Muscle layer of duodenum (tissue), 2 donors: ENCODE measurements at regions not wholly inside any gene's neighbourhood (a gene's known extent, or its start where the extent isn't known, plus 50 kb on each side); places are given as distances from the start of the nearest gene placed in this dataset.
"Not testable (repeated sequence)": the region's sequence is repeated elsewhere in the genome, so short reads cannot be mapped to it uniquely, and the experiment has no call there.

Source experiments
- H3K27ac ChIP-seq: one replicate; pipeline ENCODE4 v1.7.0; 2013; ENCODE audit warnings: mild to moderate bottlenecking, low read length
- H3K27me3 ChIP-seq: one replicate; pipeline ENCODE4 v1.7.0; 2013; ENCODE audit warnings: low read depth, mild to moderate bottlenecking, control low read depth, low read length
- H3K36me3 ChIP-seq, 2 donors: one replicate each; pipeline ENCODE4 v1.7.0; 2013; ENCODE audit warnings: low read length in 2 of 2, control low read depth in 1 of 2, mild to moderate bottlenecking in 1 of 2; ENCODE audit not compliant: insufficient read depth in 2 of 2, control insufficient read depth in 1 of 2
- H3K4me1 ChIP-seq, 2 donors: one replicate each; pipeline ENCODE4 v1.7.0; 2013; ENCODE audit warnings: low read length in 2 of 2, mild to moderate bottlenecking in 2 of 2, control low read depth in 1 of 2, moderate library complexity in 1 of 2; ENCODE audit not compliant: insufficient read depth in 2 of 2, control insufficient read depth in 1 of 2
- H3K4me3 ChIP-seq, 2 donors: one replicate each; pipeline ENCODE4 v1.7.0; 2013; ENCODE audit warnings: low read length in 2 of 2, low read depth in 1 of 2, mild to moderate bottlenecking in 1 of 2
- H3K9me3 ChIP-seq, 2 donors: one replicate each; pipeline ENCODE4 v1.7.0; 2013; ENCODE audit warnings: low read length in 2 of 2, control low read depth in 1 of 2, mild to moderate bottlenecking in 1 of 2; ENCODE audit not compliant: control insufficient read depth in 1 of 2
- donor health status: healthy.

- not testable (repeated sequence) for H3K36me3 ChIP-seq, H3K27ac ChIP-seq, H3K4me1 ChIP-seq, H3K4me3 ChIP-seq, H3K9me3 ChIP-seq, H3K27me3 ChIP-seq
These were observed 508.3 kb downstream of the IRS1 start for GRCh38 chr2:226291281-226291680.

GRCh38 chr2:226286916-226287315, 512.7 kb downstream of the IRS1 start:
- Histone ChIP-seq H3K27ac (no peak overlapping the region), H3K4me1 (no peaks in the 10 kb centered on the region), H3K36me3 (no peaks in the 10 kb centered on the region), H3K4me3 (no peak overlapping the region), H3K9me3 (peaks cover 0 to 3% of the 10 kb centered on the region in 2 donors), H3K27me3 (no peaks in the 10 kb centered on the region)

DNA sequence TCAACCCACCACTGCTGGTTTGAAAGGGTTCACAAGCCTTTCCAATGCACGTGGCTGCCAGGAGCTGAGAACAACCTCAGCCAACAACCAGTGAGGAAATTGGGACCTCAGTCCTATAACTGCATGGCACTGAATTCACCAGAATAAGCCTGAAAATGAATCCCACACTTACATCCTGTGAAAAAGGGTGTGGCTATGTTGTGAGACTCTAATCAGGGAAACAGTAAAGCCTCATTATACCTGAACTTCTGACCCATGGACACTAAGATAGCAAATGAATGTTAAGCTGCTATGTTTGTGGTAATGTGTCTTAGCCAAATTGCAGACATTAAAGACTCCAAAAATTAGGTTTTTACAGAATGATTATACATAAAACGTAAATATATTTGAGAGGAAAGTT, 515.8 kb downstream of the IRS1 start:
- no peak overlapping the region for H3K4me3 ChIP-seq
- H3K27me3 ChIP-seq: no peaks in the 10 kb centered on the region
- no peak overlapping the region for H3K27ac ChIP-seq
- H3K9me3 ChIP-seq: no peaks in the 10 kb centered on the region
- H3K4me1 ChIP-seq: no peaks in the 10 kb centered on the region
- H3K36me3 ChIP-seq: no peaks in the 10 kb centered on the region

DNA sequence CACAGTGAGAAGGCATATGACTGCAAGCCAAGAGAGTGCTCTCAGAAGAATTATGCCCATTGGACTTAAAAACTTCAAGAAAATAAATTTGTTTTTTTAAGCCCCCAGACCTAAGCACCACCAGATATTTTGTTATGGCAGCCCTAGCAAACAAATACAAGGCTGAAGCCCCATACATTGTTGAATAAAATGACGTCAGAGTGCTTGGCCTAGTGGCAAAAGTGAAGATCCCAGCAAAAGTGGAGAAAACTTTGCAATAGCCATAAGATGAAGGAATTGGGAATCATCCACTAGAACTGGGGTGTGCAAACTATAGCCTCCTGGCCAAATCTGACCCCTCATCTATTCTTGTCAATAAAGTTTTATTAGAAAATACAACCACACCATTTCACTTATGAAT, 517.5 kb downstream of the IRS1 start:
- Histone ChIP-seq H3K27me3 (no peaks in the 10 kb centered on the region), H3K9me3 (no peaks in the 10 kb centered on the region), H3K4me1 (no peaks in the 10 kb centered on the region), H3K4me3 (no peak overlapping the region), H3K27ac (no peak overlapping the region), H3K36me3 (no peaks in the 10 kb centered on the region)

- H3K9me3 ChIP-seq, H3K27me3 ChIP-seq, H3K4me3 ChIP-seq, H3K4me1 ChIP-seq, H3K36me3 ChIP-seq, H3K27ac ChIP-seq: not testable (repeated sequence)
These were observed 519.5 kb downstream of the IRS1 start for GRCh38 chr2:226280136-226280535.

- Histone ChIP-seq H3K27me3 (no peaks in the 10 kb centered on the region), H3K9me3 (no peaks in the 10 kb centered on the region), H3K4me3 (no peak overlapping the region), H3K36me3 (no peaks in the 10 kb centered on the region), H3K4me1 (no peaks in the 10 kb centered on the region), H3K27ac (no peak overlapping the region)
These were observed 524.4 kb downstream of the IRS1 start for GRCh38 chr2:226275215-226275614.

DNA sequence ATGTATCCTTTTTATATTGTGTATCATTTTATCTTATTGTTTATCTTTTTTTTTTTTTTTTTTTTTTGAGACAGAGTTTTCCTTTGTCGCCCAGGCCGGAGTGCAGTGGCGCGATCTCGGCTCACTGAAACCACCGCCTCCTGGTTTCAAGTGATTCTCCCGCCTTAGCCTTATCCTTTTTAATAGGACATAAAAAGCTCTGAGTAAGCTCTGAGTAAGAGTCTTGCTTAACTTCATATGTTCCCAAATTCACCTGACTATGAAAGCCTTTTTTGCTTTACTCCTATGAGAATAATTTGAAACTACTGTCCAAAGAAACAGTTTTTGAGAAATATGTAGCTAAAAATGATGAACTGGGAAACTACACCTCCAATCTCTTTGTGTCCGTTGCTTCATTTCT, 525.5 kb downstream of the IRS1 start:
- no peak overlapping the region for H3K27ac ChIP-seq
- H3K4me1 ChIP-seq: no peaks in the 10 kb centered on the region
- H3K4me3 ChIP-seq: no peak overlapping the region
- H3K36me3 ChIP-seq: no peaks in the 10 kb centered on the region
- H3K27me3 ChIP-seq: no peaks in the 10 kb centered on the region
- H3K9me3 ChIP-seq: no peaks in the 10 kb centered on the region

GRCh38 chr2:226273440-226273839, 526.2 kb downstream of the IRS1 start:
- H3K36me3 ChIP-seq: no peaks in the 10 kb centered on the region
- no peak overlapping the region for H3K4me3 ChIP-seq
- no peak overlapping the region for H3K27ac ChIP-seq
- H3K27me3 ChIP-seq: no peaks in the 10 kb centered on the region
- H3K9me3 ChIP-seq: no peaks in the 10 kb centered on the region
- H3K4me1 ChIP-seq: peaks cover 0 to 5% of the 10 kb centered on the region in 2 donors

DNA sequence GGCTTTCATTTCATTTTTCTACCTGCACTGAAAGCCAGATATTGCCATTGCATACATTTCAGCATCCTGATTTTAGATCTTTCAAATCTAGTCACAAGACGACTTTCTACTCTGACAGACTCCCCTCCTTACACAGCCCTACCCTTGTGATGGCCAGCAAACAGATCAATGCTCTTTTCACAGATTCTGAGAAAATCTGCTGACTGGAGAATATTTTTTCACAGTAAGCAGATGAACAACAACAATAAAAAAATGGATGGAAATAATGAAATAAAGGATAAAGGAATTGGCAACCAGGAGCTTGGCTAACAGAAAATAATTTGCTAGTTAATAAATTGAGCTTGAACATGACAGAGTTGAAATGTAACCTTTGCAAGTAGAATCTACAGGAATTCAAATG, 527.2 kb downstream of the IRS1 start:
- H3K36me3 ChIP-seq: no peaks in the 10 kb centered on the region
- H3K4me1 ChIP-seq: peaks cover 0 to 8% of the 10 kb centered on the region in 2 donors
- H3K27ac ChIP-seq: no peak overlapping the region
- no peaks in the 10 kb centered on the region for H3K9me3 ChIP-seq
- no peak overlapping the region for H3K4me3 ChIP-seq
- H3K27me3 ChIP-seq: no peaks in the 10 kb centered on the region

- Histone ChIP-seq H3K27me3 (no peaks in the 10 kb centered on the region), H3K4me3 (no peak overlapping the region)
These were observed 529.1 kb downstream of the IRS1 start for GRCh38 chr2:226270285-226271058.

GRCh38 chr2:226267516-226268289, 531.9 kb downstream of the IRS1 start:
- Histone ChIP-seq H3K27ac (no peak overlapping the region), H3K36me3 (no peaks in the 10 kb centered on the region), H3K9me3 (no peaks in the 10 kb centered on the region), H3K4me1 (peaks cover 0 to 8% of the 10 kb centered on the region in 2 donors), H3K27me3 (no peaks in the 10 kb centered on the region), H3K4me3 (no peak overlapping the region)

More at GRCh38 chr2:226270285-226271058, 529.1 kb downstream of the IRS1 start:
- H3K27ac ChIP-seq: no peak overlapping the region
- peaks cover 0 to 8% of the 10 kb centered on the region in 2 donors for H3K4me1 ChIP-seq
- H3K9me3 ChIP-seq: no peaks in the 10 kb centered on the region
- H3K36me3 ChIP-seq: no peaks in the 10 kb centered on the region
